HG03439 (cell line): ENCODE measurements at regions not wholly inside any gene's neighbourhood (a gene's known extent, or its start where the extent isn't known, plus 50 kb on each side); places are given as distances from the start of the nearest gene placed in this dataset.

ENCODE experiments used
- ATAC-seq: cut with Tn5 transposase; IDR thresholded peaks from one replicate; pipeline ENCODE4 v1.9.1; 2021; ENCODE audit warnings: mild to moderate bottlenecking, moderate library complexity; ENCODE audit not compliant: unreplicated experiment

DNA sequence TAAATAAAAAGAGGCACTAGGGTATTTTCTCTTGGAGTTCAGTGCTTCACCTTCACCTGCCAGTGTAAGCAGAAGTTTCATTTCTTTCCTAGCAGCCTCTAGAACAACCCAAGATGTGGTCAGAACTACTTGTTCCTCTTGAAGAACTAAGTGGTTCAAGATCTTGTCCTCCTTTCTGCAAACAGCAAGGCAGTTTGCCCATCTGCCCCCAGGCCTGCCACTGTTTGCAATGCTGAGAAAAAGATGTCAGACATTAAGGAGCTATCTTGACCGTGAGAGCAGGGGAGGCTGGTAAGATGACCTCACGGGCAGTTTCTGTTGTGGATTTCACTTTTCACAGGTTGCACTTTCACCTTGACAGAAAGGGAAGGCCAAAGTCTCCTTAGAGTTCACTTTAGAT lies 52.0 kb upstream of the KLF4 start:
- ATAC-seq: no peak

DNA sequence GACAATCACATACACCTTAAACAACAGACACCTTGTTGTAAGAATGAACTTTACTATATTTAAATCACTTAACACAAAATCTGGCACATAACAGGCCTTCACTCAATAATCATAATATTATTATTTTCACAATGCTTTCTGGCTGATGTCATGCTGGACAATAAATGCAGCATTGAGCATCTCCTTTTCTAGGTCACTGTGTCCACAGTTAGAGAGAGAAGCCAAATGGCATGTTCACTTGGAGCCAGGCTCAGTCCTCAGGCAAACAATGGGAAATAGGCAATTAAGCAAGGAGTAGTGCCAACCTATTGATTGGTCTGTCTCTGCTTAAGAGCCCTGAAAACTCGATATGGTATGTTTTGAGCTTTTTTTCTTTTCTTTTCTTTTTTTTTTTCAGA lies 50.6 kb upstream of the KLF4 start:
- no peak for ATAC-seq

DNA sequence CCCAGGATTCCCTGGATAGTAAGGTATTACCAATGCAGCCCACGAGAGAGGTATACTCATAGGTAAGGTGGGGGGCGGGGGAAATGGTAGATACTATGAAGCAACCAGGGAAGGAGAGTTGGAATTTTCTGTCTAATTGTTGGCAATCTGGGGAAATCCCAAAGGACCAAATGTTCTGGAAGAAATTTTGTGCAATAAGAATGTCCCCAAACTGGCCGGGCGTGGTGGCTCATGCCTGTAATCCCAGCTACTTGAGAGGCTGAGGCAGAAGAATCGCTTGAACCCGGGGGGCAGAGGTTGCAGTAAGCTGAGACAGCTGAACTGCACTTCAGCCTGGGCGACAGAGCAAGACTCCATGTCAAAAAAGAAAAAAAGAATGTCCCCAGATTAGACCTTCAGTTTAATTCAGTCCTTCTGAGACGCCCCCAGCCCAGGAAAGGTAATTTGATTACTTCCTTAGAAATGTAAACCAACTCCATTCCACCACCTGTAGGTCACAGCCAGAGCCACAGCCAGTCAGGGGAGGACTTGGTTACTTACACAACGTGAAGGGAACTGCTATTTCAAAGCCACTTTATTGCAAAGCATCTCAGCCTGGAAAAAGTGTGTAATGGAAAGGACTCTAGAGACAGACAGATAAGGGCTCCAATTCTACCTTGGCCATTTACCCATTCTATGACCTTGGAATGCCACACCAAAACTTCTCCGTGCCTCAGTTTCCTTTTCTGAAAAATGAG lies 50.0 kb upstream of the KLF4 start:
- no peak for ATAC-seq
